SH-SY5Y (cell line): ENCODE measurements at regions not wholly inside any gene's neighbourhood (a gene's known extent, or its start where the extent isn't known, plus 50 kb on each side); places are given as distances from the start of the nearest gene placed in this dataset.

Experiments
- GATA2 ChIP-seq: IDR thresholded peaks from 2 replicates; pipeline ENCODE4 v1.6.1; 2011; ENCODE audit warnings: mild to moderate bottlenecking, low read depth, low read length
- GATA3 ChIP-seq: IDR thresholded peaks from 2 replicates; pipeline ENCODE4 v1.6.1; 2011; ENCODE audit warnings: low read depth, mild to moderate bottlenecking, low read length, moderate library complexity

GRCh38 chr9:107737610-107737986 lies 248.0 kb upstream of the KLF4 start:
- no peak for TF ChIP-seq GATA2
- no peak for TF ChIP-seq GATA3

- TF ChIP-seq GATA2 (no peak), GATA3 (no peak)
These were observed 246.3 kb upstream of the KLF4 start for GRCh38 chr9:107735821-107736220.

GRCh38 chr9:107734256-107735013 lies 244.9 kb upstream of the KLF4 start:
- TF ChIP-seq GATA3 (no peak), GATA2 (no peak)

DNA sequence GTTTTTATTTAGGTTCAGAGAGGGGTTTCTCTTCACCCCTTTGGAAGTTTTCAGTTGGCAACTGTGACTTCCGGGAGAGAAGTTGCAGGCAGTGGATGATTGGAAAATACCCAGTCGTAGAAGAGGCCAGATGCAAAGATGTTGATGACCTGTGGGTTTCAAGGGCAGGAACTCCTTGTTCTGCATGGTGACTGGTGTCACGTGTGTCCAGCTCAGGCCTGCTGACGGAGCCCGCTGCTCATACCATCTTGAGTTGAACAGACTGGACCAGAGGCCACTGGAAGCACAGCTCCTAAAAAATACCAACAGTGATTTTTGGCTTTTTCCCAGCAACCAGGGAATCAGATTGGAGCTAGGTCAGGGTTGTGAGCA lies 243.9 kb upstream of the KLF4 start:
- TF ChIP-seq GATA2 = no peak
- no peak for TF ChIP-seq GATA3

DNA sequence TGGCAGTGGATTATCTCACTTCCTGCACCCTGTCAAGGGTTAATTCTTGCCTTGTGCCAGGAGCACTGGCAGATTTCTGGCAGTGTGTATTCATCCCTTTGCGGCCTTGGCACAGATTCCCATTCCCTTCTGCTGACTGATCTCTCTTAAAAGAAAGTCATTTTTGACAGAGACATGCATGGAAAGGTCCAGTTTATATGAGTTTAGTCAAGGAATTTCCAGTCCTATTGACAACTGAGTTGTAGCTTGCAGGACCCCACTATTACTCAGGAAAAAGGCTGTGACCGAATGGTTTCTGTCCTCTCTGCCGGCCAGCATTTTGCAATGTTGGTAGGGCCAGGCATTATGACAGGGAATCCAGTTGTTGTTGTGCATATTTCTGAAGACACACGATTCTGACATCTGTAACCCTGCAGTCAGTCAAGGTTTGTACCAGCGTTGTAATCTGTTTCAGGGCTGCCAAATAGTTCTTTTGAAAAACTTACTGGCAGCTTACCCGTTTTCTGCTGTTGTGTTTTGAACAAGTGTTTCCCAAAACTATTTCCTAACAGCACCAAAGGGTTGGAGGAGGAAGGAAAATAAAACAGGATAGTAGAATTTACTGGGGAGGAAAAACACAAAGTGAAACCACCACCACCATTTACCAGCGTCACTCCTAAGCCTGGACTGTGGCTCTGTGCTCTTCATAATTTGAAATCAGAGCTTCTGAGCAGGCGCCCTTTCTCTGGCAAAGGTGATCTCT lies 243.4 kb upstream of the KLF4 start:
- TF ChIP-seq GATA3 (no peak), GATA2 (no peak)

DNA sequence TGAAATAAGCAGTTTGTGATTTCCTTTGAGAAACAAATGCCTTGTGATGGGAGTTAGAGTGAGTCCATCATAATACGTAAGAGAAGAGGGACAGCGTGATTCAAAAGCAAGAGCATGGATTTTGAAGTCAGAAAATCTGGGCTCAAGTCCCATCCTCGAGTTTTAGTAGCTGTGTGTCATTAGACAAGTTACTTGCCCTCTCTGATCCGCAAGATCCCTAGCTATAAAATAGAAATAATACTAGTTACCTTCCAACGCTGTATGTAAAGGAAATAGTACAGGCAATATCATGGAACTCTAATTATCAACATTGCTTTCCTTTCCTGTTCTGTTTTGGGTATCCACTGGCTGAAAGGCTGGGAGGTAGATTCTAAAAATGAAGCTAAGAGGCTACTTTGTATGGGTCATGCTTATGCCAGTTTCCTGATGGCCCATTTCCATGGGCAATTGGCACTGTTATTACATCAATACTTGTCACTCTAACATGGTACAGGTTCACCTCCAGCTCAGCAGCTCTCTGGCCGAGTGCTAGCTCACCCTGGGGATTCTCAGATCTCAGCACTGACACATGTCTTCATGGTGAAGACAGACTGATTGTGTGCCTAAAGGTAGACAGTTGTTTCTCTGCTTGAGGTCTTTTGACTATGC lies 241.7 kb upstream of the KLF4 start:
- TF ChIP-seq GATA3 = no peak
- TF ChIP-seq GATA2 = no peak

DNA sequence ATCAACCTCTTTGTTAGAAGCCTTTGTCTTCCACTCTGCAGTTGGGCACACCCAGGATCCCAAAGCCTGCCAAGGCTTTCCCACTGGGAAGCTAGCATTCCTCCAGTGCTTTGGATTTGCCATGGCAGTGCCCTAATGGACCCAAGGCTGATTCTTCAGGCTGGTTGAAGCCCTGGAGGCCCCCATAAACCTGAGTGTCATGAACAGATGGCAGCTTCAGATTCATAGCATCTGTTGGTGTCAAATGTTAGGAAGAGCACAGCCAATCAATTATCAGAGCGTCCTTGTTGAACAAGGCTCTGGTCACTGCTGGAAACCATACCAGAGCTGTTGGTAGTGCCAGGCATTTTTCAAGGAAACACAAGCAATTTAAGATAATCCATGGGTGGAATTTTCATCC lies 241.1 kb upstream of the KLF4 start:
- no peak for TF ChIP-seq GATA2
- TF ChIP-seq GATA3 = no peak

DNA sequence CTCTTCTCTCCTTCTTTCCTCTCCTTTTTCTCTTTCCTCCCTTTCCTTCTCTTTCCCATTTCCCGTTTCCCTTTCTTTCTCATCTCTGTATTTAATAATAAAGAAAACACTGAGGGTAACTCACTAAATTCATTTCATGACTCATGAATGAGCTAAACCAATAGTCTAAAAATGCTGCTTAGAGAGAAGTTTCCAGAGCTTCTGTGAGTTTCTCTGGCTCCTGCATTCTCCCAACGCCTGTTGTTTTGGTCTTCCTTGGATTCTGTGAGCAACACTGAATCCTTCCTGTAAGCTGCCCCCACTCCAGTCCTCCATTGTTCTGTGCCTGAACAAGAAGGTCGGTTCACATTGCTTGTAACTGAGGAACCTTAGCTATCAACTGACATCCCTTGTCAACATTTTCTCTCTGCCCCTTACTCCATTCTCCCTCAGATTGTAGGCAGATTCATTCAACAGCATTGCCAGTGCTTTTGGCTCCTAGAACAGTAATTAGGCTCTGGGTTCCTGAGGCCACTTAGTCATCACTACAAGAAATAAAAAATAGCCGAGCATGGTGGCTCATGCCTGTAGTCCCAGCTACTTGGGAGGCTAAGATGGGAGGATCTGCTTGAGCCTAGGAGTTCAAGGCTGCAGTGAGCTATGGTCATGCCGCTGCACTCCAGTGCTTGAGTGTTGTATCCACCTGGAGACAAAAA lies 237.7 kb upstream of the KLF4 start:
- TF ChIP-seq GATA3 = no peak
- no peak for TF ChIP-seq GATA2

DNA sequence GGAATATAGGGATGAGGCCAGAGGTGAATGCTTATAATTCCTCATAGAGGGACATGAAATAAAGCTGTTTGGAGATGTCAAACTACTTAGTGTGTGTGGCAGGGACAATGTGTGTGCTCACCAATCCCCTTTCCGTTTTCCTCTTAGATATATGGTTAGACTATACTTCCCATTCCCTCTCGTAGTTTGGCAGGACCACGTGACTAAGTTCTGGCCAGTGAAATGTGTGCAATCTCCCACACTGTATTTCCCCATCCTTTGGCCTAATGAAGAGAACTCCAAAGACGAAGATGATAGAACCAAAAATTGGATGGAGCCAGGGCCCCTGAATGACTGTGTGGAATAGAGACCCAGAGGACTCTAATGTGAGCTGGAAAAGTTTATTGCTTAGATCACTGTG lies 233.4 kb upstream of the KLF4 start:
- TF ChIP-seq GATA3 = no peak
- no peak for TF ChIP-seq GATA2

DNA sequence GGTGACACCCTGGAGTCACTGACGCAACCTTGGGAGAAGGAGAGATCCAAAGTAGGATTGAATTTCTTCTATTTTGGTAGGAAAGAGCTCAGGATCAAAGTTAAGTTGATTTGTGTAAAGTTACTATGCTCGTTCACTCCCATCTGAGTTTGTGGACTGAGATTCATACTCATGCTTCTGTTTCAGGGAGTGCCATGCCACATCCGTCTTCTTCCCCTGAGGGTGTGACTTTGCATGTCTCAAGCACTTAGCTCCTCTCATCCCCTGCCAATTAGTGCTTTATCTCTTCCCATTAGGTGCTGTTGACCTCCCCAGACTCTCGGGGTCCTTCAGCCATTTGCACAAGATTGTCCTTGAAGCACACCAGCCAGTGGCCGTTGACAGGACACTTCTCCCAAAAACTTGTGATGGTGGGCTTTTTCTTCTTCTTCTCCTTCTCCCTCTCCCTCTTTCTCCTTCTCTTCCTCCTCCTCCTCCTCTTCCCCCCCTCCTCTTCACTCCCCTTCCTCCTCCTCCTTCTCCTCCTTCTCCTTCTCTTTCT lies 232.2 kb upstream of the KLF4 start:
- TF ChIP-seq GATA2 = no peak
- no peak for TF ChIP-seq GATA3

GRCh38 chr9:107720501-107720900 lies 230.9 kb upstream of the KLF4 start:
- TF ChIP-seq GATA2 (no peak), GATA3 (no peak)

DNA sequence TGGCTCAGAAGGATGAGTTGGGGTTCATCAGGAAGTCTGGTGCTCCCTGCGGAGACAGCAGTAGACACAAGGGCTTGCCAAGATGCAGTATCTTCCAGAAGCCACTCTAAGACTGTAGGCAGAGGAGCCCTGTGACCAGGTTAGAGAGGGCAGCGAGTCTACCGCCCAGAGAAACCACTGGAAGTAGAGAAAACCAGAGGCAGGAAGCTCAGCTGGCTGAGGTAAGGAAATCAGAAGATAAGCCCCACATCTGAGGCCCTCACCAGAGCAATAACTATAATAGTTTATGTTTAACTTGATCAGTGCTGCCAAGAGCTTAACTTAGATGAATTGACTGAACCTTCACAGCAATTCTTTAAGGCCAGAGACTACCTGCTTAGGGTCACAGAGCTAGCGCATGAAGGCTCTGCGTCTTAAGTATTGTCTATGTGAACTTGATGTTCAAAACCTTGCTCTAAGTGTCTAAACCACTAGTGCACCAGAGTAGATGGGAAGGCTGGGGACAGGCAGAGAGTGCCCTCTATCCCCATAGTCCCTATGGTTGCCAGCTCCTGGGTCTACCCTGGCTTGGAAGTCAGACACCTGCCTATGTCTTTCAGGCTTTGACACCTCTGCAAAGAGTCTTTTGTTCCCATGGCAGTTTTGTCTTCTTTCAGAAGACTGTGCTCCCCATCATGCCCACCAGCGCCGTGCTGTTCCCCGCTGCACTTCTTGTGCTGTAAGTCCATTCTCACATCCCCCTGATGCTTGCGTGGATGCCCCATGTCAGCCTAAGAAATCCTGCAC lies 228.2 kb upstream of the KLF4 start:
- TF ChIP-seq GATA2 (no peak), GATA3 (no peak)

GRCh38 chr9:107715740-107716139 lies 226.2 kb upstream of the KLF4 start:
- TF ChIP-seq GATA3 (no peak), GATA2 (no peak)
